H1 (cell line): ENCODE measurements at regions not wholly inside any gene's neighbourhood (a gene's known extent, or its start where the extent isn't known, plus 50 kb on each side); places are given as distances from the start of the nearest gene placed in this dataset.

Source experiments
- CTCF ChIA-PET: fragments of 300-600 bp; sonication (Branson Sonifier 250); formaldehyde crosslinking; loops from one replicate; lab custom pipeline; 2021; ENCODE audit not compliant: partially characterized antibody; lab: Charles Lee
- POLR2A ChIA-PET: fragments of 300-600 bp; sonication (Branson Sonifier 250); formaldehyde crosslinking; loops from one replicate; lab custom pipeline; 2021; ENCODE audit warnings: inconsistent platforms; ENCODE audit not compliant: partially characterized antibody; lab: Charles Lee
- DNase-seq, 2 experiments: peaks; one replicate each; pipeline versions ENCODE4 v3.0.0 to v3.0.0-alpha.2; 2010 to 2022; ENCODE audit warnings: low spot score in 2 of 2, low read depth in 1 of 2, mixed read lengths in 1 of 2
- FAIRE-seq: peaks from 2 replicates; lab custom pipeline; 2011; peaks lifted over from hg19 to GRCh38; lab: Jason Lieb, UNC
- H2AFZ ChIP-seq: 2 replicates; pipeline ENCODE4 v1.8.1; 2012; ENCODE audit warnings: low read length, inconsistent platforms
- H2AK5ac ChIP-seq: 2 replicates; pipeline ENCODE4 v1.6.1; 2013; ENCODE audit warnings: low read depth, low read length
- H2BK120ac ChIP-seq: replicated peaks from 2 replicates; pipeline ENCODE3; 2013; ENCODE audit warnings: low read depth, low read length, inconsistent platforms
- H2BK12ac ChIP-seq: 2 replicates; pipeline ENCODE4 v1.6.1; 2013; ENCODE audit warnings: low read depth, low read length
- H2BK15ac ChIP-seq: 2 replicates; pipeline ENCODE4 v1.6.1; 2013; ENCODE audit warnings: low read length
- H2BK20ac ChIP-seq: 2 replicates; pipeline ENCODE4 v1.6.1; 2013; ENCODE audit warnings: low read length
- H2BK5ac ChIP-seq: 2 replicates; pipeline ENCODE4 v1.6.1; 2013; ENCODE audit warnings: low read depth, low read length
- H3K14ac ChIP-seq: 2 replicates; pipeline ENCODE4 v1.6.1; 2013; ENCODE audit warnings: inconsistent platforms; ENCODE audit not compliant: insufficient read length
- H3K18ac ChIP-seq: 2 replicates; pipeline ENCODE4 v1.6.1; 2013; ENCODE audit warnings: low read length; ENCODE audit errors: extremely low read depth
- H3K23ac ChIP-seq: 2 replicates; pipeline ENCODE4 v1.6.1; 2013; ENCODE audit warnings: inconsistent platforms; ENCODE audit not compliant: insufficient read length
- H3K23me2 ChIP-seq: 2 replicates; pipeline ENCODE4 v1.6.1; 2013; ENCODE audit warnings: low read depth, low read length
- H3K27ac ChIP-seq: 2 replicates; pipeline ENCODE4 v1.6.1; 2011; ENCODE audit warnings: low read depth, low read length, inconsistent platforms
- H3K27me3 ChIP-seq, 4 experiments: replicated peaks in 1 of 4; 1 replicate in 1 of 4; 2 replicates in 3 of 4; pipeline versions ENCODE4 v1.6.1 to v1.8.1; 2011 to 2013; ENCODE audit warnings: low read length in 3 of 4, mild to moderate bottlenecking in 3 of 4, inconsistent platforms in 2 of 4, mixed read lengths in 2 of 4, moderate library complexity in 1 of 4; ENCODE audit not compliant: control insufficient read depth in 3 of 4, insufficient read depth in 3 of 4; ENCODE audit errors: extremely low read depth in 1 of 4
- H3K36me3 ChIP-seq, 4 experiments: 2 replicates each; pipeline versions ENCODE4 v1.6.1 to v1.8.1; 2011 to 2013; ENCODE audit warnings: mild to moderate bottlenecking in 4 of 4, low read length in 3 of 4, moderate library complexity in 2 of 4, control low read depth in 1 of 4, inconsistent platforms in 1 of 4; ENCODE audit not compliant: insufficient read depth in 4 of 4, control insufficient read depth in 2 of 4
- H3K4ac ChIP-seq: replicated peaks from 2 replicates; pipeline ENCODE3; 2013; ENCODE audit warnings: low read length, low read depth, mixed read lengths, inconsistent platforms; ENCODE audit not compliant: insufficient read length
- H3K4me1 ChIP-seq, 4 experiments: replicated peaks in 1 of 4; 1 replicate in 1 of 4; 2 replicates in 3 of 4; pipeline versions ENCODE4 v1.6.1 to v1.8.1; 2011 to 2013; ENCODE audit warnings: low read length in 3 of 4, inconsistent platforms in 2 of 4, mixed read lengths in 1 of 4; ENCODE audit not compliant: insufficient read depth in 4 of 4, control insufficient read depth in 3 of 4
- H3K4me2 ChIP-seq, 2 experiments: 2 replicates each; pipeline versions ENCODE4 v1.6.1 to v1.8.1; 2011 to 2013; ENCODE audit warnings: low read depth in 2 of 2, low read length in 2 of 2, control low read depth in 1 of 2, inconsistent platforms in 1 of 2, mild to moderate bottlenecking in 1 of 2; ENCODE audit not compliant: insufficient read depth in 1 of 2
- H3K4me3 ChIP-seq, 4 experiments: fragments of 200-600, 300-600 bp in 1 of 4; sonication (generic), shearing (Covaris generic), sonication (Bioruptor Twin) in 1 of 4; 2 replicates each; pipeline versions ENCODE4 v1.5.1 to v1.8.1; 2011 to 2016; ENCODE audit warnings: low read length in 4 of 4, low read depth in 3 of 4, control low read depth in 2 of 4, inconsistent platforms in 2 of 4, mild to moderate bottlenecking in 2 of 4, mixed read lengths in 1 of 4, moderate library complexity in 1 of 4; ENCODE audit not compliant: insufficient read depth in 2 of 4; ENCODE audit errors: extremely low read depth in 1 of 4
- H3K56ac ChIP-seq: replicated peaks from 2 replicates; pipeline ENCODE3; 2013; ENCODE audit warnings: low read depth, mild to moderate bottlenecking, mixed read lengths, low read length, inconsistent platforms; ENCODE audit not compliant: insufficient read length
- H3K79me1 ChIP-seq: 2 replicates; pipeline ENCODE4 v1.6.1; 2013; ENCODE audit warnings: low read depth, low read length, control low read depth
- H3K79me2 ChIP-seq, 2 experiments: 2 replicates each; pipeline versions ENCODE4 v1.6.1 to v1.8.1; 2012 to 2013; ENCODE audit warnings: low read length in 2 of 2, mild to moderate bottlenecking in 2 of 2, inconsistent platforms in 1 of 2; ENCODE audit not compliant: insufficient read depth in 2 of 2, control insufficient read depth in 1 of 2
- H3K9ac ChIP-seq, 4 experiments: replicated peaks in 1 of 4; 1 replicate in 1 of 4; 2 replicates in 3 of 4; pipeline versions ENCODE4 v1.6.1 to v1.8.1; 2011 to 2013; ENCODE audit warnings: low read depth in 3 of 4, low read length in 3 of 4, control low read depth in 2 of 4, mild to moderate bottlenecking in 2 of 4, moderate library complexity in 2 of 4, inconsistent platforms in 1 of 4; ENCODE audit errors: extremely low read depth in 1 of 4
- H3K9me3 ChIP-seq, 2 experiments: 2 replicates each; pipeline versions ENCODE4 v1.6.1 to v1.8.1; 2012 to 2013; ENCODE audit warnings: mild to moderate bottlenecking in 2 of 2, moderate library complexity in 2 of 2, control low read depth in 1 of 2, inconsistent platforms in 1 of 2, low read depth in 1 of 2, low read length in 1 of 2, mixed read lengths in 1 of 2; ENCODE audit not compliant: insufficient read depth in 2 of 2
- H4K20me1 ChIP-seq, 2 experiments: replicated peaks in 1 of 2; 2 replicates each; pipeline versions ENCODE3 to v1.8.1; 2011 to 2013; ENCODE audit warnings: inconsistent platforms in 2 of 2, low read length in 2 of 2, mild to moderate bottlenecking in 1 of 2; ENCODE audit not compliant: insufficient read depth in 2 of 2, control insufficient read depth in 1 of 2
- H4K5ac ChIP-seq: 2 replicates; pipeline ENCODE4 v1.6.1; 2013; ENCODE audit warnings: low read length, low read depth, mixed read lengths, inconsistent platforms; ENCODE audit not compliant: insufficient read length
- H4K8ac ChIP-seq: 2 replicates; pipeline ENCODE4 v1.8.0; 2013; ENCODE audit warnings: mild to moderate bottlenecking, moderate library complexity, low read length, inconsistent platforms; ENCODE audit not compliant: insufficient read depth; ENCODE audit errors: extremely low read depth
- H4K91ac ChIP-seq: replicated peaks from 2 replicates; pipeline ENCODE3; 2013; ENCODE audit warnings: low read length, mixed read lengths, inconsistent platforms; ENCODE audit not compliant: insufficient read length
- CEBPB ChIP-seq: IDR thresholded peaks from 2 replicates; pipeline ENCODE4 v1.6.1; 2012; ENCODE audit warnings: low read depth, low read length
- RAD21 ChIP-seq, 2 experiments: IDR thresholded peaks in 1 of 2; conservative IDR thresholded peaks in 1 of 2; 2 replicates each; pipeline ENCODE4 v1.6.1; 2011; ENCODE audit warnings: low read depth in 2 of 2, low read length in 2 of 2, improper control_type of control experiment in 1 of 2, inconsistent platforms in 1 of 2, mild to moderate bottlenecking in 1 of 2, moderate library complexity in 1 of 2
- WGBS, 2 experiments: shearing (Covaris generic) in 1 of 2; methylation state at CpG; one replicate each; pipeline versions ENCODE4 v1.1.6 to v1.1.7; 2013 to 2015; ENCODE audit warnings: low lambda C conversion rate in 2 of 2, mixed read lengths in 2 of 2, inconsistent platforms in 1 of 2, low coverage in 1 of 2, missing lambda C conversion rate in 1 of 2; ENCODE audit not compliant: insufficient replicate concordance in 2 of 2, insufficient coverage in 1 of 2, insufficient read length in 1 of 2; ENCODE audit errors: extremely low coverage in 1 of 2, missing lambda C conversion rate in 1 of 2; 5-methylcytosine and 5-hydroxymethylcytosine counted together
- TF ChIP-seq, protein P1 (sequence below), 3 experiments: IDR thresholded peaks; 1 replicate in 2 of 3; 2 replicates in 1 of 3; pipeline versions ENCODE4 v1.5.1 to v1.6.1; 2011; ENCODE audit warnings: low read length in 3 of 3, mild to moderate bottlenecking in 3 of 3, inconsistent platforms in 2 of 3, low read depth in 1 of 3, moderate library complexity in 1 of 3; ENCODE audit not compliant: insufficient read depth in 1 of 3; ENCODE audit errors: control extremely low read depth in 1 of 3

DNA sequence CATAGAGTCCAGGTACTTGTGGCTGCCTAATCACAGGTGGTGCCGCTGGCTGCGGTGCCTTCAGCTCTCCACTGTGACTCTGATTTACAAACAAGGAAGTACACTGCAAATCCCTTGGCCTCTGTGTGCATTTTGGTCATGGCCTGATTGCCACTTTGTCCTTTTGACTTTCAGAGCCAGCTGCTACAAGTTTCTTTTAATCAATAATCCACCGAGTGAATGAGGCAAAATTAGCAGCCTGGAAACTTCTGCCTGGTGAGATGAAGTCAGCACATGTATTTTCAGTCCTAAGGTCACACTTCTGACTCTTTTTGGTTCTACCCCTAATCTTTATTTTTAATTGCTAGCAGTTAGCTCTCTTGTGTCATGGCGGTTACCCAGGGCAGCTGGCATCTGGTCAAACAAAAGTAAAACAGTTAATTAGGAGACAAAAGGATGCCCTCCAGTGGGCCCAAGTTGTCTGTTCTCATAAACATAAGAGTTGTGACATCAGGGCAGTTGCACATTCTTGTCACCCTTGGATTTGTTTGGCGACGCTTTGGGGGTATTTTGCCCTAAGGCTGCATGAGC is 62.3 kb upstream of the LNX1 start:
- Histone ChIP-seq H3K4me2 (no peak overlapping the region), H3K14ac (no peak overlapping the region), H2BK12ac (no peak overlapping the region), H3K36me3 (no peaks in the 10 kb centered on the region), H2BK15ac (no peak overlapping the region), H3K4me3 (no peak overlapping the region), H3K23ac (no peak overlapping the region), H2BK20ac (no peak overlapping the region), H3K79me1 (no peaks in the 10 kb centered on the region), H2AK5ac (no peak overlapping the region), H4K5ac (no peak overlapping the region), H3K9me3 (no peaks in the 10 kb centered on the region), H3K4me1 (no peaks in the 10 kb centered on the region), H3K27ac (no peak overlapping the region), H4K20me1 (no peaks in the 10 kb centered on the region), H2BK120ac (no peak overlapping the region), H3K56ac (no peak overlapping the region), H3K4ac (no peak overlapping the region), H4K8ac (no peak overlapping the region), H3K9ac (no peak overlapping the region), H3K23me2 (no peaks in the 10 kb centered on the region), H3K27me3 (no peaks in the 10 kb centered on the region), H3K79me2 (no peaks in the 10 kb centered on the region), H4K91ac (no peak overlapping the region), H2AFZ (no peak overlapping the region), H3K18ac (no peak overlapping the region), H2BK5ac (no peak overlapping the region)
- 97% methylated on average over 6 of the region's 6 CpGs; no CpG with 5 or more reads in 1 of the 2 experiments for WGBS, 2 experiments
- no peak for FAIRE-seq
- POLR2A ChIA-PET: no interaction called here
- DNase-seq: no peak
- TF ChIP-seq, protein P1, sequence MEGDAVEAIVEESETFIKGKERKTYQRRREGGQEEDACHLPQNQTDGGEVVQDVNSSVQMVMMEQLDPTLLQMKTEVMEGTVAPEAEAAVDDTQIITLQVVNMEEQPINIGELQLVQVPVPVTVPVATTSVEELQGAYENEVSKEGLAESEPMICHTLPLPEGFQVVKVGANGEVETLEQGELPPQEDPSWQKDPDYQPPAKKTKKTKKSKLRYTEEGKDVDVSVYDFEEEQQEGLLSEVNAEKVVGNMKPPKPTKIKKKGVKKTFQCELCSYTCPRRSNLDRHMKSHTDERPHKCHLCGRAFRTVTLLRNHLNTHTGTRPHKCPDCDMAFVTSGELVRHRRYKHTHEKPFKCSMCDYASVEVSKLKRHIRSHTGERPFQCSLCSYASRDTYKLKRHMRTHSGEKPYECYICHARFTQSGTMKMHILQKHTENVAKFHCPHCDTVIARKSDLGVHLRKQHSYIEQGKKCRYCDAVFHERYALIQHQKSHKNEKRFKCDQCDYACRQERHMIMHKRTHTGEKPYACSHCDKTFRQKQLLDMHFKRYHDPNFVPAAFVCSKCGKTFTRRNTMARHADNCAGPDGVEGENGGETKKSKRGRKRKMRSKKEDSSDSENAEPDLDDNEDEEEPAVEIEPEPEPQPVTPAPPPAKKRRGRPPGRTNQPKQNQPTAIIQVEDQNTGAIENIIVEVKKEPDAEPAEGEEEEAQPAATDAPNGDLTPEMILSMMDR (IDR thresholded peaks at IDR 0.05; ENCODE audit: control extremely low read depth in 1 of 3, insufficient read depth in 1 of 3, low read depth in 1 of 3, low read length in 3 of 3): 0 out of 4 replicates have a peak, but pooled peaks of 1 of the 3 experiments have one; percentile 3
- TF ChIP-seq CEBPB (no peak), RAD21 (IDR thresholded peaks at IDR 0.05 in 1 of 2, conservative IDR thresholded peaks at IDR 0.05 in 1 of 2; ENCODE audit: low read depth in 2 of 2, low read length in 2 of 2) (peak; percentile 9 to 21; a peak in 1 of 4 replicates)
- CTCF ChIA-PET: interaction anchor here (1.2 to 1.6 kb wide), 4 partner anchors 9 to 142 kb away, joined by 3 to 5 read pairs (median 4); no protein-coding TSS in a partner anchor
